ENCODE measurements at regions not wholly inside any gene's neighbourhood (a gene's known extent, or its start where the extent isn't known, plus 50 kb on each side); places are given as distances from the start of the nearest gene placed in this dataset.

DNA sequence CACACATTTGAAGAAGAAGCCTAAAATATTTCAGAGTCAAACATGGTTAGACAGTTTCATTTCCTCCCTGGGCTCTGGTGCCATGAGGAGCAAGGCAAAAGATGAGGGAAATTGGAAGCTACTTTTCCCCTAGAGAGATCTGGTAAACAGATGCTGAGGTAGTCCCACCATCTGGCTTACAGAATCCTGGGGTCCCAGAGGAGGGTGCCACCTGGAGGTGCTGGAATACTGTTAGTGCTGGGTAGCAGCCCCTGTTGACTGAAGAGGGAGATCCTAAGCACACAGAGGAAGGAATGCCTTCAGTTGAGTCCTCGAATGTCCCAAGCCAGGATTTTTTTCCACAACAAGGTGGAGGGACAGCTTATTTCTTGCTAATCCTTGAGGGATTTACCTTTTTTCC lies 160.1 kb downstream of the FZD1 start:
- no peak overlapping the region for H3K27ac ChIP-seq (ENCODE audit: low read depth, low read length)
- no peak overlapping the region for H2AFZ ChIP-seq (ENCODE audit: low read depth, low read length, severe bottlenecking)
- no peaks in the 10 kb centered on the region for H3K79me2 ChIP-seq (ENCODE audit: insufficient read depth, low read length)
- H4K20me1 ChIP-seq (ENCODE audit: low read depth, low read length): no peaks in the 10 kb centered on the region
- no peaks in the 10 kb centered on the region for H3K9me3 ChIP-seq (ENCODE audit: insufficient read depth, low read length)
- no peaks in the 10 kb centered on the region for H3K27me3 ChIP-seq (ENCODE audit: low read length)
- no peaks in the 10 kb centered on the region for H3K9me2 ChIP-seq (replicated peaks; ENCODE audit: insufficient read depth, low read length)
- no peak for TF ChIP-seq CTCF (IDR thresholded peaks at IDR 0.05; ENCODE audit: insufficient read depth, low read length, poor library complexity, severe bottlenecking)
- H3K36me3 ChIP-seq (ENCODE audit: low read length): no peaks in the 10 kb centered on the region
- H3K9ac ChIP-seq (ENCODE audit: low read length): no peak overlapping the region
- H3K4me3 ChIP-seq (ENCODE audit: insufficient read depth, low read length, poor library complexity, severe bottlenecking): no peak overlapping the region
- H3K4me2 ChIP-seq (ENCODE audit: low read depth, low read length, poor library complexity, severe bottlenecking): no peak overlapping the region
- no peaks in the 10 kb centered on the region for H3F3A ChIP-seq (ENCODE audit: insufficient read depth)

DNA sequence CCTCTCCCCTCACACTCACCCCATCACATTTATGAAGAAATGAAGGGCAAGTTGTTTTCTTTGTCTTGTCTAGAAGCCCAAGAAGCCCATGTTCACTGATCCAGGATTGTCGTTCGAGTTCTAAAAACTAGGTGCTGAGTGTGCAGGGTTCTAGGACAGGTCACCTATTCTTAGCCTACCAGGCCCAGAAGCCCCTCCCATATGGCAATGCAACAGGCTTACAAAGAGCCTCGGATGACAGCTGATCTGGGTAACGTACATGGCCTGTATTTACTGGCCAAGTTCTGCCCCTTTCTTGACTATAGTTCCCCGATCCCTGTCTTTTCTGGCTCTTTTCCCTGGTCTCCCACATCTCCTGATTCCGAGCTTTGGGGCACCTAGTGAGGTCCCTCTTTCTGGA lies 160.9 kb downstream of the FZD1 start:
- no peaks in the 10 kb centered on the region for H3K27me3 ChIP-seq (ENCODE audit: low read length)

GRCh38 chr7:91427051-91427450 lies 162.8 kb downstream of the FZD1 start:
- Histone ChIP-seq H4K20me1 (ENCODE audit: low read depth, low read length) (no peaks in the 10 kb centered on the region), H3K4me3 (ENCODE audit: insufficient read depth, low read length, poor library complexity, severe bottlenecking) (no peak overlapping the region), H3K27me3 (ENCODE audit: low read length) (no peaks in the 10 kb centered on the region), H3K79me2 (ENCODE audit: insufficient read depth, low read length) (no peaks in the 10 kb centered on the region), H3K9me3 (ENCODE audit: insufficient read depth, low read length) (no peaks in the 10 kb centered on the region), H2AFZ (ENCODE audit: low read depth, low read length, severe bottlenecking) (no peak overlapping the region), H3K9me2 (replicated peaks; ENCODE audit: insufficient read depth, low read length) (no peaks in the 10 kb centered on the region), H3K9ac (ENCODE audit: low read length) (no peak overlapping the region), H3K36me3 (ENCODE audit: low read length) (no peaks in the 10 kb centered on the region), H3F3A (ENCODE audit: insufficient read depth) (no peaks in the 10 kb centered on the region), H3K27ac (ENCODE audit: low read depth, low read length) (no peak overlapping the region), H3K4me2 (ENCODE audit: low read depth, low read length, poor library complexity, severe bottlenecking) (no peak overlapping the region)
- TF ChIP-seq CTCF (IDR thresholded peaks at IDR 0.05; ENCODE audit: insufficient read depth, low read length, poor library complexity, severe bottlenecking) (no peak), EZH2phosphoT487 (conservative IDR thresholded peaks at IDR 0.05; ENCODE audit: low read length) (no peak)

More for the DNA sequence above, 160.9 kb downstream of the FZD1 start:
- H3K9me3 ChIP-seq (ENCODE audit: insufficient read depth, low read length): no peaks in the 10 kb centered on the region
- no peak overlapping the region for H3K4me2 ChIP-seq (ENCODE audit: low read depth, low read length, poor library complexity, severe bottlenecking)
- no peaks in the 10 kb centered on the region for H3K9me2 ChIP-seq (replicated peaks; ENCODE audit: insufficient read depth, low read length)
- TF ChIP-seq EZH2phosphoT487 (conservative IDR thresholded peaks at IDR 0.05; ENCODE audit: low read length) (no peak), CTCF (IDR thresholded peaks at IDR 0.05; ENCODE audit: insufficient read depth, low read length, poor library complexity, severe bottlenecking) (no peak)
- no peak overlapping the region for H2AFZ ChIP-seq (ENCODE audit: low read depth, low read length, severe bottlenecking)
- H3K79me2 ChIP-seq (ENCODE audit: insufficient read depth, low read length): no peaks in the 10 kb centered on the region
- no peak overlapping the region for H3K27ac ChIP-seq (ENCODE audit: low read depth, low read length)
- no peaks in the 10 kb centered on the region for H4K20me1 ChIP-seq (ENCODE audit: low read depth, low read length)
- no peak overlapping the region for H3K9ac ChIP-seq (ENCODE audit: low read length)
- no peak overlapping the region for H3K4me3 ChIP-seq (ENCODE audit: insufficient read depth, low read length, poor library complexity, severe bottlenecking)
- H3K36me3 ChIP-seq (ENCODE audit: low read length): no peaks in the 10 kb centered on the region
- H3F3A ChIP-seq (ENCODE audit: insufficient read depth): no peaks in the 10 kb centered on the region

DNA sequence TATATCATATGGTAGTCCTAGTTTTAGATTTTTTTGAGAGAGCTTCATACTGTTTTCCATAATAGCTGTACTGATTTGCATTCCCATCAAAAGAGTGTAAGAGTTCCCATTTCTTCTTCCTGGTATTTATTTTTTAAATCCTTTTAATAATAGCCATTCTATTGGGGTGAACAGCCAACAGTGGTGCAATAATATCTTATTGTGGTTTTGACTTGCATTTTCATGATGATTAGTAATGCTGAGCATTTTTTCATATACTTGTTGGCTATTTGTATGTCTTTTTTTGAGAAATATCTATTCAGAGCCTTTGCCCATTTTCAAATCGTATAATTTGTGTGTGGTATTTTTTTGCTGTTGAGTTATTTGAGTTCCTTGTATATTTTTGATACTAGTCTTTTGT lies 167.4 kb downstream of the FZD1 start:
- no peaks in the 10 kb centered on the region for H3K27me3 ChIP-seq (ENCODE audit: low read length)
- H3K9ac ChIP-seq (ENCODE audit: low read length): no peak overlapping the region
- no peaks in the 10 kb centered on the region for H3K79me2 ChIP-seq (ENCODE audit: insufficient read depth, low read length)
- H3K4me2 ChIP-seq (ENCODE audit: low read depth, low read length, poor library complexity, severe bottlenecking): no peak overlapping the region
- H3K9me2 ChIP-seq (replicated peaks; ENCODE audit: insufficient read depth, low read length): no peaks in the 10 kb centered on the region
- no peak overlapping the region for H3K4me3 ChIP-seq (ENCODE audit: insufficient read depth, low read length, poor library complexity, severe bottlenecking)
- H2AFZ ChIP-seq (ENCODE audit: low read depth, low read length, severe bottlenecking): no peak overlapping the region
- no peaks in the 10 kb centered on the region for H3K36me3 ChIP-seq (ENCODE audit: low read length)
- no peak for TF ChIP-seq CTCF (IDR thresholded peaks at IDR 0.05; ENCODE audit: insufficient read depth, low read length, poor library complexity, severe bottlenecking)
- no peak for TF ChIP-seq EZH2phosphoT487 (conservative IDR thresholded peaks at IDR 0.05; ENCODE audit: low read length)
- H3K27ac ChIP-seq (ENCODE audit: low read depth, low read length): no peak overlapping the region
- H3F3A ChIP-seq (ENCODE audit: insufficient read depth): no peaks in the 10 kb centered on the region
- no peaks in the 10 kb centered on the region for H4K20me1 ChIP-seq (ENCODE audit: low read depth, low read length)
- H3K9me3 ChIP-seq (ENCODE audit: insufficient read depth, low read length): no peaks in the 10 kb centered on the region

All from SU-DHL-6 (cell line).